ENCODE measurements at regions not wholly inside any gene's neighbourhood (a gene's known extent, or its start where the extent isn't known, plus 50 kb on each side); places are given as distances from the start of the nearest gene placed in this dataset.
"Not testable (repeated sequence)": the region's sequence is repeated elsewhere in the genome, so short reads cannot be mapped to it uniquely, and the experiment has no call there.

DNA sequence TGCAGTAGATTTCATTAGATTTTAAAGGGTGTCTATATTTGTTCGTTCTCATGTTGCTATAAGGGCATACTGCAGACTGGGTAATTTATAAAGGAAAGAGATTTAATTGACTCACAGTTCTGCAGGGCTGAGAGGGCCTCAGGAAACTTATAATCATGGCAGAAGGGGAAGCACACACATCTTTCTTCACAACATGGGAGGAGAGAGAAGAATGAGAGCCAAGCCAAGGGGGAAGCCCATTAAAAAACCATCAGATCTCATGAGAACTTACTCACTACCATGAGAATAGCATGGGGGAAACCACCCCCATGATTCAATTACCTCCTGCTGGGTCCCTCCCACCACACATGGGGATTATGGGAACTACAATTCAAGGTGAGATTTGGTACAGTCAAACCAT, 99.5 kb upstream of the TCF21 start:
- TF ChIP-seq, protein P1, sequence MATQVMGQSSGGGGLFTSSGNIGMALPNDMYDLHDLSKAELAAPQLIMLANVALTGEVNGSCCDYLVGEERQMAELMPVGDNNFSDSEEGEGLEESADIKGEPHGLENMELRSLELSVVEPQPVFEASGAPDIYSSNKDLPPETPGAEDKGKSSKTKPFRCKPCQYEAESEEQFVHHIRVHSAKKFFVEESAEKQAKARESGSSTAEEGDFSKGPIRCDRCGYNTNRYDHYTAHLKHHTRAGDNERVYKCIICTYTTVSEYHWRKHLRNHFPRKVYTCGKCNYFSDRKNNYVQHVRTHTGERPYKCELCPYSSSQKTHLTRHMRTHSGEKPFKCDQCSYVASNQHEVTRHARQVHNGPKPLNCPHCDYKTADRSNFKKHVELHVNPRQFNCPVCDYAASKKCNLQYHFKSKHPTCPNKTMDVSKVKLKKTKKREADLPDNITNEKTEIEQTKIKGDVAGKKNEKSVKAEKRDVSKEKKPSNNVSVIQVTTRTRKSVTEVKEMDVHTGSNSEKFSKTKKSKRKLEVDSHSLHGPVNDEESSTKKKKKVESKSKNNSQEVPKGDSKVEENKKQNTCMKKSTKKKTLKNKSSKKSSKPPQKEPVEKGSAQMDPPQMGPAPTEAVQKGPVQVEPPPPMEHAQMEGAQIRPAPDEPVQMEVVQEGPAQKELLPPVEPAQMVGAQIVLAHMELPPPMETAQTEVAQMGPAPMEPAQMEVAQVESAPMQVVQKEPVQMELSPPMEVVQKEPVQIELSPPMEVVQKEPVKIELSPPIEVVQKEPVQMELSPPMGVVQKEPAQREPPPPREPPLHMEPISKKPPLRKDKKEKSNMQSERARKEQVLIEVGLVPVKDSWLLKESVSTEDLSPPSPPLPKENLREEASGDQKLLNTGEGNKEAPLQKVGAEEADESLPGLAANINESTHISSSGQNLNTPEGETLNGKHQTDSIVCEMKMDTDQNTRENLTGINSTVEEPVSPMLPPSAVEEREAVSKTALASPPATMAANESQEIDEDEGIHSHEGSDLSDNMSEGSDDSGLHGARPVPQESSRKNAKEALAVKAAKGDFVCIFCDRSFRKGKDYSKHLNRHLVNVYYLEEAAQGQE (IDR thresholded peaks at IDR 0.05; ENCODE audit: low read depth, low read length), result not testable (repeated sequence)
- TF ChIP-seq, protein P2, sequence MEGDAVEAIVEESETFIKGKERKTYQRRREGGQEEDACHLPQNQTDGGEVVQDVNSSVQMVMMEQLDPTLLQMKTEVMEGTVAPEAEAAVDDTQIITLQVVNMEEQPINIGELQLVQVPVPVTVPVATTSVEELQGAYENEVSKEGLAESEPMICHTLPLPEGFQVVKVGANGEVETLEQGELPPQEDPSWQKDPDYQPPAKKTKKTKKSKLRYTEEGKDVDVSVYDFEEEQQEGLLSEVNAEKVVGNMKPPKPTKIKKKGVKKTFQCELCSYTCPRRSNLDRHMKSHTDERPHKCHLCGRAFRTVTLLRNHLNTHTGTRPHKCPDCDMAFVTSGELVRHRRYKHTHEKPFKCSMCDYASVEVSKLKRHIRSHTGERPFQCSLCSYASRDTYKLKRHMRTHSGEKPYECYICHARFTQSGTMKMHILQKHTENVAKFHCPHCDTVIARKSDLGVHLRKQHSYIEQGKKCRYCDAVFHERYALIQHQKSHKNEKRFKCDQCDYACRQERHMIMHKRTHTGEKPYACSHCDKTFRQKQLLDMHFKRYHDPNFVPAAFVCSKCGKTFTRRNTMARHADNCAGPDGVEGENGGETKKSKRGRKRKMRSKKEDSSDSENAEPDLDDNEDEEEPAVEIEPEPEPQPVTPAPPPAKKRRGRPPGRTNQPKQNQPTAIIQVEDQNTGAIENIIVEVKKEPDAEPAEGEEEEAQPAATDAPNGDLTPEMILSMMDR (IDR thresholded peaks at IDR 0.05), result not testable (repeated sequence)
- not testable (repeated sequence) for TF ChIP-seq NRF1 (IDR thresholded peaks at IDR 0.05; ENCODE audit: low read depth, low read length); MAX (IDR thresholded peaks at IDR 0.05; ENCODE audit: low read depth)
